ENCODE measurements at regions not wholly inside any gene's neighbourhood (a gene's known extent, or its start where the extent isn't known, plus 50 kb on each side); places are given as distances from the start of the nearest gene placed in this dataset.

- TF ChIP-seq, protein P1, sequence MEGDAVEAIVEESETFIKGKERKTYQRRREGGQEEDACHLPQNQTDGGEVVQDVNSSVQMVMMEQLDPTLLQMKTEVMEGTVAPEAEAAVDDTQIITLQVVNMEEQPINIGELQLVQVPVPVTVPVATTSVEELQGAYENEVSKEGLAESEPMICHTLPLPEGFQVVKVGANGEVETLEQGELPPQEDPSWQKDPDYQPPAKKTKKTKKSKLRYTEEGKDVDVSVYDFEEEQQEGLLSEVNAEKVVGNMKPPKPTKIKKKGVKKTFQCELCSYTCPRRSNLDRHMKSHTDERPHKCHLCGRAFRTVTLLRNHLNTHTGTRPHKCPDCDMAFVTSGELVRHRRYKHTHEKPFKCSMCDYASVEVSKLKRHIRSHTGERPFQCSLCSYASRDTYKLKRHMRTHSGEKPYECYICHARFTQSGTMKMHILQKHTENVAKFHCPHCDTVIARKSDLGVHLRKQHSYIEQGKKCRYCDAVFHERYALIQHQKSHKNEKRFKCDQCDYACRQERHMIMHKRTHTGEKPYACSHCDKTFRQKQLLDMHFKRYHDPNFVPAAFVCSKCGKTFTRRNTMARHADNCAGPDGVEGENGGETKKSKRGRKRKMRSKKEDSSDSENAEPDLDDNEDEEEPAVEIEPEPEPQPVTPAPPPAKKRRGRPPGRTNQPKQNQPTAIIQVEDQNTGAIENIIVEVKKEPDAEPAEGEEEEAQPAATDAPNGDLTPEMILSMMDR (IDR thresholded peaks at IDR 0.05 in 4 of 5, conservative IDR thresholded peaks at IDR 0.05 in 1 of 5) = no peak
- TF ChIP-seq POLR2A (IDR thresholded peaks at IDR 0.05) = no peak
These were observed 331.0 kb upstream of the TLE4 start for GRCh38 chr9:79240774-79241173.

All from gastrocnemius medialis (tissue), 4 donors.